HepG2 (cell line): ENCODE measurements at regions not wholly inside any gene's neighbourhood (a gene's known extent, or its start where the extent isn't known, plus 50 kb on each side); places are given as distances from the start of the nearest gene placed in this dataset.

Experiments
- ATAC-seq: fragments of 200-7000 bp; cut with Tn5 transposase; 3 replicates; pipeline ENCODE4 v1.9.1; 2020; ENCODE audit warnings: mild to moderate bottlenecking, moderate library complexity
- BruUV-seq: library from RNA; stranded (reverse); fragments of 400-500 nt; replicated peaks from 2 replicates; lab custom pipeline; 2021; lab: Mats Ljungman, UMichigan
- CTCF ChIA-PET: fragments of 300-600 bp; formaldehyde crosslinking; extraction: SDS; loops from one replicate; lab custom pipeline; 2021; ENCODE audit warnings: low total read pairs, inconsistent platforms, low intra/inter-chr PET ratio; lab: Yijun Ruan, JAX
- POLR2A ChIA-PET: fragments of 350-600 bp; sonication (Branson Sonifier 250); formaldehyde crosslinking; loops from one replicate; lab custom pipeline; 2020; ENCODE audit warnings: antibody characterized with exemption, inconsistent platforms; lab: Yijun Ruan, JAX
- DNase-seq: peaks from one replicate; pipeline ENCODE4 v3.0.0-alpha.2; 2015; ENCODE audit warnings: low spot score
- FAIRE-seq: peaks from 3 replicates; lab custom pipeline; 2011; peaks lifted over from hg19 to GRCh38; lab: Jason Lieb, UNC
- H2AFZ ChIP-seq: one replicate; pipeline ENCODE4 v1.6.1; 2011; ENCODE audit warnings: low read length, inconsistent platforms
- H3K27ac ChIP-seq: fragments of 300-600 bp; 3 replicates; pipeline ENCODE4 v1.8.0; 2011; ENCODE audit warnings: mixed run types, mild to moderate bottlenecking, mixed read lengths, low read length, inconsistent platforms; ENCODE audit not compliant: insufficient read depth; ENCODE audit errors: extremely low read length
- H3K27me3 ChIP-seq, 2 experiments: fragments of 200-600 bp in 1 of 2; 2 replicates in 1 of 2; 3 replicates in 1 of 2; pipeline versions ENCODE4 v1.6.0 to v1.8.0; 2011; ENCODE audit warnings: low read length in 2 of 2, mild to moderate bottlenecking in 2 of 2, moderate library complexity in 2 of 2, inconsistent platforms in 1 of 2; ENCODE audit not compliant: insufficient read depth in 2 of 2, control insufficient read depth in 1 of 2
- H3K36me3 ChIP-seq, 2 experiments: fragments of 200-600 bp in 1 of 2; replicated peaks in 1 of 2; 2 replicates in 1 of 2; 3 replicates in 1 of 2; pipeline versions ENCODE4 v1.5.1 to v1.8.0; 2011; ENCODE audit warnings: low read length in 2 of 2, inconsistent platforms in 1 of 2; ENCODE audit not compliant: insufficient read depth in 2 of 2, control insufficient read depth in 1 of 2
- H3K4me1 ChIP-seq: 2 replicates; pipeline ENCODE4 v1.5.1; 2012; ENCODE audit warnings: low read length, inconsistent platforms; ENCODE audit not compliant: insufficient read depth
- H3K4me2 ChIP-seq: 2 replicates; pipeline ENCODE4 v1.6.0; 2011; ENCODE audit warnings: low read depth, low read length, inconsistent platforms
- H3K4me3 ChIP-seq, 3 experiments: fragments of 200-600 bp in 1 of 3; sonication (generic), shearing (Covaris generic) in 1 of 3; replicated peaks in 1 of 3; 2 replicates each; pipeline ENCODE4 v1.5.1; 2011 to 2016; ENCODE audit warnings: low read length in 3 of 3, inconsistent platforms in 2 of 3, low read depth in 2 of 3, mild to moderate bottlenecking in 2 of 3, control low read depth in 1 of 3, mixed read lengths in 1 of 3; ENCODE audit not compliant: insufficient read depth in 1 of 3
- H3K79me2 ChIP-seq: one replicate; pipeline ENCODE4 v1.6.1; 2011; ENCODE audit warnings: low read length, inconsistent platforms; ENCODE audit not compliant: insufficient read depth
- H3K9ac ChIP-seq: 2 replicates; pipeline ENCODE4 v1.6.0; 2011; ENCODE audit warnings: mild to moderate bottlenecking, low read depth, low read length, inconsistent platforms; ENCODE audit not compliant: insufficient read depth
- H3K9me3 ChIP-seq: 2 replicates; pipeline ENCODE4 v1.5.1; 2012; ENCODE audit warnings: mild to moderate bottlenecking, low read length
- H4K20me1 ChIP-seq: 2 replicates; pipeline ENCODE4 v1.6.0; 2011; ENCODE audit warnings: inconsistent platforms, mild to moderate bottlenecking, low read length, moderate library complexity; ENCODE audit not compliant: insufficient read depth
- MIER3 ChIP-seq: IDR thresholded peaks from 2 replicates; pipeline ENCODE4 v1.6.1; 2016; ENCODE audit warnings: missing compliant biosample characterization, borderline replicate concordance
- ZNF136 ChIP-seq: sonication (generic); formaldehyde crosslinking; IDR thresholded peaks from 2 replicates; pipeline ENCODE4 v1.8.1; 2022; ENCODE audit warnings: low read depth, mild to moderate bottlenecking, moderate library complexity, missing genetic modification reagents
- ZNF556 ChIP-seq: sonication (generic); formaldehyde crosslinking; IDR thresholded peaks from 2 replicates; pipeline ENCODE4 v1.4.0; 2020; ENCODE audit warnings: mild to moderate bottlenecking, missing genetic modification reagents, borderline replicate concordance
- ZNF670 ChIP-seq: sonication (generic); formaldehyde crosslinking; IDR thresholded peaks from 2 replicates; pipeline ENCODE4 v1.8.0; 2022; ENCODE audit warnings: mild to moderate bottlenecking, missing genetic modification reagents, borderline replicate concordance
- WGBS: methylation state at CpG from one replicate; pipeline ENCODE4 v1.1.6; 2017; ENCODE audit warnings: low lambda C conversion rate; 5-methylcytosine and 5-hydroxymethylcytosine counted together
- in situ Hi-C: cut with HindIII; loops from 2 replicates; pipeline ENCODE4 v1.10.0; 2017; ENCODE audit warnings: low pct_unique_long_range_greater_than_20kb; ENCODE audit not compliant: extremely low pct_ligation_motif_present
- intact Hi-C: fragments of 100-400 bp; cut with micrococcal nuclease; formaldehyde crosslinking; loops from one replicate; pipeline ENCODE4 v1.10.0; 2022; ENCODE audit not compliant: unreplicated experiment
- TF ChIP-seq, protein P1 (sequence below): sonication (generic); formaldehyde crosslinking; IDR thresholded peaks from 2 replicates; pipeline ENCODE4 v1.5.1; 2020; ENCODE audit warnings: mild to moderate bottlenecking, missing genetic modification reagents, moderate library complexity

DNA sequence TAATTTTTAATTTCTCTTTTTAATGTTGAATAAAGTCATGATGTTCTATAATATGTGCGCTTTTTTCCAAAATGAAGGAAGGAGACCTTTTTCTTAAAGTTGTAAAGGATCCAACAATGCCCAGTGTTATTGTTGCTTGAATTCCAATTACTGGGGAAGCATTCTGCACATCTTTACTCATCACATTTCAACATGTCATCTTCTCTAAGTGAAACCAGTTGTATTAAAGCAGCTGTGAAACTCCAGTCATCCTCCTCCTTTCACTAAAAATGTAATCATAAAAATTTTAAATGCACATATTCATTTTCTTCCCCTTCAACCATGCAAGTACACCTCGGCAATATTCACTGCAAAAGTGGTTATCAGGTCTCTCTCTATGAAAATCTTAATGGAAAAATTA is 722.7 kb downstream of the TSN start (continued):
- TF ChIP-seq, protein P1, sequence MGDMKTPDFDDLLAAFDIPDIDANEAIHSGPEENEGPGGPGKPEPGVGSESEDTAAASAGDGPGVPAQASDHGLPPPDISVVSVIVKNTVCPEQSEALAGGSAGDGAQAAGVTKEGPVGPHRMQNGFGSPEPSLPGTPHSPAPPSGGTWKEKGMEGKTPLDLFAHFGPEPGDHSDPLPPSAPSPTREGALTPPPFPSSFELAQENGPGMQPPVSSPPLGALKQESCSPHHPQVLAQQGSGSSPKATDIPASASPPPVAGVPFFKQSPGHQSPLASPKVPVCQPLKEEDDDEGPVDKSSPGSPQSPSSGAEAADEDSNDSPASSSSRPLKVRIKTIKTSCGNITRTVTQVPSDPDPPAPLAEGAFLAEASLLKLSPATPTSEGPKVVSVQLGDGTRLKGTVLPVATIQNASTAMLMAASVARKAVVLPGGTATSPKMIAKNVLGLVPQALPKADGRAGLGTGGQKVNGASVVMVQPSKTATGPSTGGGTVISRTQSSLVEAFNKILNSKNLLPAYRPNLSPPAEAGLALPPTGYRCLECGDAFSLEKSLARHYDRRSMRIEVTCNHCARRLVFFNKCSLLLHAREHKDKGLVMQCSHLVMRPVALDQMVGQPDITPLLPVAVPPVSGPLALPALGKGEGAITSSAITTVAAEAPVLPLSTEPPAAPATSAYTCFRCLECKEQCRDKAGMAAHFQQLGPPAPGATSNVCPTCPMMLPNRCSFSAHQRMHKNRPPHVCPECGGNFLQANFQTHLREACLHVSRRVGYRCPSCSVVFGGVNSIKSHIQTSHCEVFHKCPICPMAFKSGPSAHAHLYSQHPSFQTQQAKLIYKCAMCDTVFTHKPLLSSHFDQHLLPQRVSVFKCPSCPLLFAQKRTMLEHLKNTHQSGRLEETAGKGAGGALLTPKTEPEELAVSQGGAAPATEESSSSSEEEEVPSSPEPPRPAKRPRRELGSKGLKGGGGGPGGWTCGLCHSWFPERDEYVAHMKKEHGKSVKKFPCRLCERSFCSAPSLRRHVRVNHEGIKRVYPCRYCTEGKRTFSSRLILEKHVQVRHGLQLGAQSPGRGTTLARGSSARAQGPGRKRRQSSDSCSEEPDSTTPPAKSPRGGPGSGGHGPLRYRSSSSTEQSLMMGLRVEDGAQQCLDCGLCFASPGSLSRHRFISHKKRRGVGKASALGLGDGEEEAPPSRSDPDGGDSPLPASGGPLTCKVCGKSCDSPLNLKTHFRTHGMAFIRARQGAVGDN (CRISPR knock-in tag) = no peak

DNA sequence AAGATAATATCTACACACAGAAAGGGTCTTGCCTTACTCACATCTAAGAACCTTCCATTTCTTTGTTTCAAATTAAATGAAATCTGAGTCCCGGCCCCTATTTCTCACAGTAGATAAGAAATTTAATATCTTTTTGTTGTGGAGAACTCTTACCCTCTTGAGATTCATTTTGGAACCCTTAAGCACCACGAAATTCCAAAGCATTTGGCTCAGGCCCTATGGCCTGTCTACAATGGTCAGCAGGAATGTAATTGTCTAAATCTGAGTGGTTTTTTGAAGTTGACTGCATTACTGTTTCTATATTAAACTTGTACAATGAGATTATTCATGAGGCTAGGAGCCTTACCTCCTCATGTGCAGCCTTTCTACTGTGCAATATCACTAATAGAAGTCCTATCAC is 723.3 kb downstream of the TSN start:
- Histone ChIP-seq H3K27me3 (no peaks in the 10 kb centered on the region), H3K4me1 (no peaks in the 10 kb centered on the region), H3K9ac (no peak overlapping the region), H3K79me2 (no peaks in the 10 kb centered on the region), H2AFZ (no peak overlapping the region), H3K4me3 (no peak overlapping the region), H3K27ac (no peak overlapping the region), H3K4me2 (no peak overlapping the region), H4K20me1 (no peaks in the 10 kb centered on the region), H3K36me3 (no peaks in the 10 kb centered on the region), H3K9me3 (no peaks in the 10 kb centered on the region)
- intact Hi-C loops = no loop called here
- DNase-seq = no peak
- in situ Hi-C loops = no loop called here
- ATAC-seq = no peak
- no peak for FAIRE-seq
- TF ChIP-seq ZNF556 (CRISPR knock-in tag) (no peak), ZNF670 (CRISPR knock-in tag) (no peak), MIER3 (CRISPR knock-in tag) (no peak), ZNF136 (no peak)
- CTCF ChIA-PET = no interaction called here
- WGBS = 1% methylated on average over 2 of the region's 2 CpGs
- POLR2A ChIA-PET = no interaction called here
- BruUV-seq = no TSS peak
